Caki2 (cell line): ENCODE measurements at regions not wholly inside any gene's neighbourhood (a gene's known extent, or its start where the extent isn't known, plus 50 kb on each side); places are given as distances from the start of the nearest gene placed in this dataset.

Experiments
- DNase-seq: peaks from one replicate; pipeline ENCODE4 v3.0.0-alpha.2; 2015; ENCODE audit warnings: low read depth
- in situ Hi-C: cut with HindIII; loops from 2 replicates; pipeline ENCODE4 v1.10.0; 2016; ENCODE audit warnings: low sequenced_read_pairs, low pct_unique_long_range_greater_than_20kb, mixed read lengths

DNA sequence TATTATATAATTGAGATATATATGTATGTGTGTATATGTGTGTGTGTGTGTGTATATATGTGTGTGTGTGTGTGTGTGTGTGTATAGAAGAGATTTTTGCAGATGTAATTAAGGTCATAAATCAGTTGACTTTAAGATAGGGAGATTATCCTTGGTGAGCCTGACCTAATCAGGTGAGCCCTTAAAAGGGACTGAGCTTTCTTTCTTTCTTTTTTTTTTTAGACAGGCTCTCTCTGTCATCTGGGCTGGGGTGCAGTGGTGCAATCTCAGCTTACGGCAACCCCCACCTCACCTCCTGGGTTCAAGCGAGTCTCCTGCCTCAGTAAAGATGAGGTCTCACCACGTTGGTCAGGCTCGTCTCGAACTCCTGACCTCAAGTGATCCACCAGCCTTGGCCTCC is 155.1 kb upstream of the RASGEF1B start:
- in situ Hi-C loops: no loop called here
- DNase-seq: no peak

GRCh38 chr4:81625422-81626417 is 154.0 kb upstream of the RASGEF1B start:
- DNase-seq: no peak
- in situ Hi-C loops: no loop called here

GRCh38 chr4:81623434-81623833 is 151.7 kb upstream of the RASGEF1B start:
- no peak for DNase-seq
- in situ Hi-C loops: no loop called here

DNA sequence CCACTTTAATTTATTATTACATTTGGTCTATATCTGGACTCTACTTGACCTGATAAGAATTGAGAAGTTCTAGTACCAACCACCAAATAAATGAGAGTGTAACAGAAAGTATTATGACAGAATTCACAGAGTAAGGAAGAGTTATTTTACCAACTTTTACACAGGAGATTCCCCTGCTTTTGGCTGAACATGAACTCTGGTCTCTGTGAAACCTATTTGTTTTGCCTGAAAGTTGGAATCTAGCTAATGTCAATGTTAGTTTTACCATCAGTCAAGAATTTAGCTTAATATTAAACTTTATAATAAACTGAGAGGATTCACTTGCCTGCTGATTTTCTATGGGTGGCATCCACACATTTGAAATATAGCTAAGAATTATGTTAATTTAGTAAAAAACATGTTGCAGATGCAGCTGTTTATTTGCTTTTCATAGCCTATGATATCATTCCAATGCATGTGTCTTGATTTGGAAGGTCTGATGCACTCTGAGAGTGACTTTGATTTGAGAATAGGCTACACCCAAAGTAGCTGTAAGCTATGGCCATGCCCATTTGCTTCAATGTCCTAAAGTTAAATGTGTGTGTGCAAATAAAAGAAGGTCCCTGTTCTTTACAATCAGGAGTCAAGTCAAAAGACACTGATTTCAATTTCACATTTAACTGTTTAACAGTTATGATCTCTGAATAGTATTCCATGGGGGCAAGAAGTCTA is 150.9 kb upstream of the RASGEF1B start:
- DNase-seq: no peak
- in situ Hi-C loops: no loop called here

DNA sequence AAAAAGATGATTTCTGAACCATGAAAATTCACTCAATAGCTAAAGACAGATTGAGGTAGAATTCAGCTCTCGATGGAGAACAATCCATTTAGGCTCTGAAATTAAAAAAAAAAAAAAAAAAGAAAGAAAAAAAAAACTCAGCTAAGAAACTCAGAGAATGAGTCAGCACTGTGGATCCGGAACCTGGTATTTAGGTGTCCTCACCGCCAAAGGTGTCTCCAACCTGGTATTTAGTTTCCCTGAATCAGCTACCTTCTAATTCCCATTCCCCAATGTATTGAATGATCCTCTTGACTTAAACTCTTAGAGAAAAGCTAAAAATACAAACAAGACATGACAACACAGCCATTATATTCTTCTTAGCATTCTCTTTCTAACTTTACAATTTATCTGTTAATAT is 150.3 kb upstream of the RASGEF1B start:
- in situ Hi-C loops: no loop called here
- no peak for DNase-seq

DNA sequence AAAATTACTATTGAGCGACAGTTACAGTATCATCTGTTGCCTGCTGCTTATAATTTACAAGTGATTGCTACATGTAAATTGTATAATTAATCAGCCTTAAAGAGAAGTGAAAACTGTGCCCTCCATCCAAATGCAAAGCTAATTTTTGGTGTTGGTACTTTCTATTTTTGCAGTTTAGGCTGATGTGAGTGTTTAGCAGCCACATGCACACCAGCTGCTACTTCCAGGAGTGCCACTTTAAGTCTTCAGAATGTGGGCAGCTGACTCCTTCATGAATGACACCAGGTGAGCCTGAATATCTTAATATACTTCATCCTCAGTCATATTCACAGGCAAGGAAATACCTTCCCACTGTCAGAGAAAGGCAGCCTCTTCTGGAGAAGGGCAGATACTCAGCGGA is 149.8 kb upstream of the RASGEF1B start:
- no peak for DNase-seq
- in situ Hi-C loops: no loop called here

GRCh38 chr4:81620442-81620841 is 148.7 kb upstream of the RASGEF1B start:
- in situ Hi-C loops: no loop called here
- DNase-seq: no peak

- DNase-seq: no peak
- in situ Hi-C loops: no loop called here
Observed at GRCh38 chr4:81617545-81617944, 145.8 kb upstream of the RASGEF1B start.

DNA sequence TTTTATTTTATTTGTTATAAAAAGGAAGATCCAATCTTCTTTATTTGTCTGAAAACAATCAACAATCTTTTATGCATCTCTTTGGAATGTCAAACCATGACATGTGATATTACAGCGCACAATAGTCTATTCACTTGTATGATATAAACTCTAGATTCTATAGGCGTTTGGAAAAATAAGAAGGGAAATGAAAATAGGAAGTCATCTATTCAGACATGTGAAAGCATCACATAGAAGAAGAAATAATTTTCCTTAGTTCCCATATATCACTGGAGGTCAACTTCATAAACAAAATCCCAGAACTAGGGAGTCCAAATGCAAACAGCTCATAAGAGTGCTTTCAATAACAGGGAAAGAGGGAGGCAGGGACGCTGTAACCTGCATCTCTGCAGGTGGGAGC is 139.5 kb upstream of the RASGEF1B start:
- no peak for DNase-seq

DNA sequence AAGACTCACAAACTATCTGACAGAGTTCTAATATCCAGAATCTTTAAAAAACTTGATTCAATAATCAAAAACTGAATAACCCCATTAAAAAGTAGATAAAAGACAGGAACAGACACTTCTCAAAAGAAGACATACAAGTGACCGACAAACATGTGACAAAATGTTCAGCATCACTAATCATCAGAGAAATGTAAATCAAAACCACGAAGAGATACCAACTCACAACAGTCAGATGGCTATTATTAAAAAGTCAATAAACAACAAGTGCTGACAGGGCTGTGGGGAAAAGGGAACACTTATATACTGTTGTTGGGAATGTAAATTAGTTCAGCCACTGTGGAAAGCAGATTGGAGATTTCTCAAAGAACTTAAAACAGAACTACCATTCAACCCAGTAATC is 138.1 kb upstream of the RASGEF1B start:
- DNase-seq: no peak
- in situ Hi-C loops: no loop called here

More for the DNA sequence above, 139.5 kb upstream of the RASGEF1B start:
- in situ Hi-C loops: no loop called here

DNA sequence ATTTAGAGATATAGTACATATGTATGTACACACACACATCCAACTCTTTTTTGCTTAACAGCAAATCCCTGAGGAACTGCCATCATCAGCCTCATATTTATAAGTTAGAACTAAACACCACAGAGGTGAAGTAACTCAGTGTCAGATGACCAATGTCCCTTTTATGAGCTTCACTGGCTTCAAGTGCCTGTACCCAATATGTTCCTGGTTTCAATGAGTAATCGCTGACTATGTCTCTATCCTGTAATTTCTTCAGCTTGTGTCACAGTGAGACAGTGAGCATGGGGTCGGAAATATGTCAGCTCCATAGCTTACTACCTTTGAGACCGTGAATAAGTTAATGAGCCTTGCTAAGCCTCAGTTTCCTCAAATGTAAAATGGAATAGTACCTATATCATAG is 136.2 kb upstream of the RASGEF1B start:
- peak; percentile 67 for DNase-seq
- in situ Hi-C loops: no loop called here

DNA sequence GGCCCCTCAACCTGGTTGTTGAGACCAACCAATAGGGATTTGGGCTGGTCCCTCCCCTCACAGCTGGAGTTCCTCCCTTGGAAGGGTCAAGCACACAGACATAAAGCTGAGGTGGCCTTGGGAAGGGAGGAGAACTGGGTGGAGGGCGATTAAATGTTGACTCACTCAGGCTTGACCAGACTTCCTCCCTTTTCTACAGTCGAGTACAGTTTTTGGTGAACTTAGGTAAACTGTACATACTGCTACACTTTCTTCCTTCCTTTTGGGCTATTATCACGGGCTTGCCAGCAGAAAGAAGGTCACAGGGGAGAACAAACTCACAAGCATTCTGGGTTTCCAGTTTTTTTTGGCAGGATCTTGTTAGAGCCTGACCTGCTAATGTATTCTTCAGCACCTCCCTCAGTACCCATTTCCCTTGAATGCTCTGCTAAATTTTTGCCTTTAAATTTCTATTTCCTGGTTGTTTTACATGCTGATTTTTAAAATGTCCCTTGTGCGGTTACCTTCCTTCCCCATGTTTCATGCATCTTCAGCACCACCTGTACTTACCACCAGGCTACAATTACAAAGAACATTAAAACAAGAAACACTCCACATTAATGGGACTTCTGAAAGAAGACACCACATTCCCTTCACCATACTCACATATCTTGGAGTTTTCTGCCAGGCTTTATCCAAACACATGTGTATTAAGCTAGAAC is 135.2 kb upstream of the RASGEF1B start:
- in situ Hi-C loops: no loop called here
- DNase-seq: peak; percentile 33

- in situ Hi-C loops: no loop called here
- no peak for DNase-seq
Observed at GRCh38 chr4:81606166-81606565, 134.5 kb upstream of the RASGEF1B start.

GRCh38 chr4:81605271-81605670 is 133.6 kb upstream of the RASGEF1B start:
- no peak for DNase-seq
- in situ Hi-C loops: no loop called here

GRCh38 chr4:81604683-81605218 is 133.0 kb upstream of the RASGEF1B start:
- DNase-seq: no peak
- in situ Hi-C loops: no loop called here

DNA sequence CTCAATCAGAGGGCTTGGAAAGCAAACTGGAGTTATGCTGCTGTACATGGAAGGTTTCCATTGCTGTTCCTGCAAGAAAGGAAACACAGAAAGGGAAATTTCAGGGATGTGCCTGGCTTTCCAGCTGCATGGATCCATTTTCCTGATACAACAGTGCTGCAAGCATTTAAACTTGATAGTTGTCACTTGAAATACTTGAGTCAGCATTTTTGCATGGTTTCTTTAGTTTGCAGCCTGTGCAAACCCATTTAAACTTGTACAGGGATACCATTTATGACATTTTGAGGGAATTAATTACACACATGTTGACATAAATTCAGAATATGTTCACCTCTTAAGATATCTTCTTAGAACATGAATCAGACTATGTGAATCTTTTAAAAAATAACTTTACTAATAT is 131.1 kb upstream of the RASGEF1B start:
- DNase-seq: no peak
- in situ Hi-C loops: no loop called here

- in situ Hi-C loops: no loop called here
- DNase-seq: no peak
Observed at GRCh38 chr4:81601358-81601694, 129.6 kb upstream of the RASGEF1B start.

GRCh38 chr4:81600520-81601357 is 129.0 kb upstream of the RASGEF1B start:
- in situ Hi-C loops: no loop called here
- no peak for DNase-seq
